ENCODE measurements at regions not wholly inside any gene's neighbourhood (a gene's known extent, or its start where the extent isn't known, plus 50 kb on each side); places are given as distances from the start of the nearest gene placed in this dataset.
"Not testable (repeated sequence)": the region's sequence is repeated elsewhere in the genome, so short reads cannot be mapped to it uniquely, and the experiment has no call there.

- no peak for DNase-seq
These were observed 70.9 kb upstream of the CTBP2 start for GRCh38 chr10:125231116-125231812.

GRCh38 chr10:125230251-125230650, 69.9 kb upstream of the CTBP2 start:
- DNase-seq, result no peak

- DNase-seq, result not testable (repeated sequence)
These were observed 68.0 kb upstream of the CTBP2 start for GRCh38 chr10:125228245-125228940.

GRCh38 chr10:125227546-125227945, 67.2 kb upstream of the CTBP2 start:
- no peak for DNase-seq

- DNase-seq, result no peak
These were observed 66.5 kb upstream of the CTBP2 start for GRCh38 chr10:125226823-125227222.

GRCh38 chr10:125226005-125226404, 65.6 kb upstream of the CTBP2 start:
- DNase-seq, result no peak

- DNase-seq, result no peak
These were observed 64.7 kb upstream of the CTBP2 start for GRCh38 chr10:125225051-125225450.

GRCh38 chr10:125222515-125223308, 62.3 kb upstream of the CTBP2 start:
- DNase-seq, result no peak

GRCh38 chr10:125221716-125222115, 61.4 kb upstream of the CTBP2 start:
- no peak for DNase-seq

- DNase-seq, result no peak
These were observed 59.4 kb upstream of the CTBP2 start for GRCh38 chr10:125219776-125220175.

GRCh38 chr10:125218967-125219366, 58.6 kb upstream of the CTBP2 start:
- DNase-seq, result no peak

GRCh38 chr10:125217990-125218675, 57.8 kb upstream of the CTBP2 start:
- no peak for DNase-seq

- DNase-seq, result no peak
These were observed 56.5 kb upstream of the CTBP2 start for GRCh38 chr10:125216861-125217260.

- no peak for DNase-seq
These were observed 55.9 kb upstream of the CTBP2 start for GRCh38 chr10:125216309-125216708.

GRCh38 chr10:125214283-125214570, 53.9 kb upstream of the CTBP2 start:
- DNase-seq, result no peak

GRCh38 chr10:125213541-125214282, 53.3 kb upstream of the CTBP2 start:
- no peak for DNase-seq

GRCh38 chr10:125212150-125212809, 51.9 kb upstream of the CTBP2 start:
- DNase-seq, result no peak

Data from inflammatory macrophage treated with lipopolysaccharide for 4 hours (primary cell).